ENCODE measurements at regions not wholly inside any gene's neighbourhood (a gene's known extent, or its start where the extent isn't known, plus 50 kb on each side); places are given as distances from the start of the nearest gene placed in this dataset.

- H3K4me3 Mint-ChIP-seq: no peak overlapping the region
- peaks cover 17 to 29% of the 10 kb centered on the region in 2 donors for H3K27me3 Mint-ChIP-seq
- no peak overlapping the region for H3K27ac Mint-ChIP-seq
- no peaks in the 10 kb centered on the region for H3K36me3 Mint-ChIP-seq
- DNase-seq: no peak
- H3K4me1 Mint-ChIP-seq: no peaks in the 10 kb centered on the region
- no peak for ATAC-seq (replicated peaks)
- H3K9me3 Mint-ChIP-seq: no peaks in the 10 kb centered on the region
These were observed 241.6 kb downstream of the CDK5RAP2 start for GRCh38 chr9:120338340-120338739.

- H3K36me3 Mint-ChIP-seq: no peaks in the 10 kb centered on the region
- peaks cover 17 to 23% of the 10 kb centered on the region in 2 donors for H3K27me3 Mint-ChIP-seq
- H3K27ac Mint-ChIP-seq: no peak overlapping the region
- ATAC-seq (replicated peaks) (no peak), DNase-seq (no peak)
- H3K4me3 Mint-ChIP-seq: no peak overlapping the region
- no peaks in the 10 kb centered on the region for H3K9me3 Mint-ChIP-seq
- no peaks in the 10 kb centered on the region for H3K4me1 Mint-ChIP-seq
These were observed 242.8 kb downstream of the CDK5RAP2 start for GRCh38 chr9:120337131-120337530.

- Mint-ChIP-seq H3K9me3 (no peaks in the 10 kb centered on the region), H3K4me1 (no peaks in the 10 kb centered on the region), H3K4me3 (no peak overlapping the region), H3K27me3 (peaks cover 17 to 23% of the 10 kb centered on the region in 2 donors), H3K27ac (no peak overlapping the region), H3K36me3 (no peaks in the 10 kb centered on the region)
- no peak for ATAC-seq (replicated peaks)
- no peak for DNase-seq
These were observed 243.2 kb downstream of the CDK5RAP2 start for GRCh38 chr9:120336753-120337090.

GRCh38 chr9:120336021-120336752 is 243.8 kb downstream of the CDK5RAP2 start:
- ATAC-seq (replicated peaks) (no peak), DNase-seq (no peak)
- no peaks in the 10 kb centered on the region for H3K36me3 Mint-ChIP-seq

DNA sequence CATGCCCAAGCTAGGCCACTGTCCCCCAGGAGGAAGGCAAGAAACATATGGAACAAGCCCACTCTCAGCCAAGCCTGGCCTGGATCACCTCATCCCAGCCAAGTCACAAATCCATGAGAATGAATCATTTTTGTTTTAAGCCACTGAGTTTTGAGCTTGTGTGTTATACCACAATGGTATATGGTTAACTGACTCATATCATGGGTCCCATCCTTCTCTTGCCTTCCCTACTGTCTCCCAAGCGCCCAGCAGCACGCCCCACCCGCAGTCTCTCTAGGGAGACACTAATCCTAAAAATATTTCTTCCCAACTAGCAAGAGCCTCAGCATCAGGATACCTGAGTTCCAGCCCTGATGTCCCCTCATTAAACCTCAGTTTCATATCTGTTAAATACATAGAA is 248.1 kb downstream of the CDK5RAP2 start:
- Mint-ChIP-seq H3K9me3 (peaks cover 0 to 4% of the 10 kb centered on the region in 2 donors), H3K27ac (no peak overlapping the region), H3K36me3 (no peaks in the 10 kb centered on the region), H3K4me1 (peaks cover 5 to 9% of the 10 kb centered on the region in 2 donors), H3K4me3 (no peak overlapping the region), H3K27me3 (peaks cover 15 to 24% of the 10 kb centered on the region in 2 donors)
- no peak for DNase-seq
- no peak for ATAC-seq (replicated peaks)

More at GRCh38 chr9:120336021-120336752, 243.8 kb downstream of the CDK5RAP2 start:
- H3K9me3 Mint-ChIP-seq: no peaks in the 10 kb centered on the region
- H3K27ac Mint-ChIP-seq: no peak overlapping the region
- H3K4me1 Mint-ChIP-seq: no peaks in the 10 kb centered on the region
- no peak overlapping the region for H3K4me3 Mint-ChIP-seq
- H3K27me3 Mint-ChIP-seq: peaks cover 21 to 25% of the 10 kb centered on the region in 2 donors

DNA sequence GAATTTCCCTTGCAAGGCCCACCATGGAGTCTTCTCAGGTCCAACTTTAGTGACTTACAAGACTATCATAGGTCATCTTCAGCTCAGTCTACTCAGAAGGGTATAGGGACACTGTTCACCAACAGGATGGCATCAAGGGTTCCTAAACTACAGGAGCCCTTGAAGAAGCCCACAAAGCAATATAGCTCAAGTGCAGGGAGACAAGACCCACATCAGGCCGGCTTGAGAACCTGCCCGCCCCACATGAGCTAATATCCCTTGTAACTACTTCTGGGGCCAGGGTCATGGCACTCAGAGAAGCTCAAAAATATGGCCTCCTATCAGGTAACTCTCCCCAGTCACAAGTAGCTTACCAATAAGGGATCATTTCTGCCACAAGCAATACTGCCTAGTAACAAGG is 249.9 kb downstream of the CDK5RAP2 start:
- ATAC-seq (replicated peaks) (no peak), DNase-seq (no peak)
- Mint-ChIP-seq H3K27ac (no peak overlapping the region), H3K27me3 (peaks cover 20 to 31% of the 10 kb centered on the region in 2 donors), H3K36me3 (no peaks in the 10 kb centered on the region), H3K4me3 (no peak overlapping the region), H3K9me3 (peaks cover 0 to 4% of the 10 kb centered on the region in 2 donors), H3K4me1 (peaks cover 7 to 12% of the 10 kb centered on the region in 2 donors)

DNA sequence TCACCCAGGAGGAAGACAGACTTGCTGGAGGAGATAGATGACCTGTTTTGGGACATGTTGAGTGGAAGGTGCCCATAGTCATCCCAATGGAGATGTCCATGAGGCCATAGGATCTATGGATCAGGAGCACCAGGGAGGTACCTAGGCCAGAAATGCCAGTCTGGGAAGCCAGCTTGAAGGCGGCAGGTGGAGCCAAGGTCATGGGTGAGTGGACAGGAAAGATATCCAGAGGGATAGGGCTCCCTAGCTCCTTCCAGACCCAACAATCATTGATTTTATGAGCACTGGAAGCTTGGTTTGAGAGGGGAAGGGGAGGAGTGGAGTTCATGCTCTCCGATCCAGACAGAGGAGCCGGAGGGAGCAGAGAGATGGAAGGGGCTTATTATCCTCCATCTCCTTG is 252.6 kb downstream of the CDK5RAP2 start:
- Mint-ChIP-seq H3K4me3 (no peak overlapping the region), H3K27ac (no peak overlapping the region), H3K27me3 (peaks cover 20 to 30% of the 10 kb centered on the region in 2 donors), H3K4me1 (peaks cover 12 to 19% of the 10 kb centered on the region in 2 donors), H3K36me3 (peaks cover 0 to 2% of the 10 kb centered on the region in 2 donors), H3K9me3 (peaks cover 1 to 4% of the 10 kb centered on the region in 2 donors)
- DNase-seq: no peak
- no peak for ATAC-seq (replicated peaks)

GRCh38 chr9:120326049-120326693 is 253.8 kb downstream of the CDK5RAP2 start:
- Mint-ChIP-seq H3K27ac (no peak overlapping the region), H3K4me1 (peaks cover 12 to 19% of the 10 kb centered on the region in 2 donors), H3K4me3 (no peak overlapping the region), H3K36me3 (peaks cover 0 to 2% of the 10 kb centered on the region in 2 donors), H3K27me3 (peaks cover 16 to 28% of the 10 kb centered on the region in 2 donors), H3K9me3 (peaks cover 1 to 4% of the 10 kb centered on the region in 2 donors)
- ATAC-seq (replicated peaks) (no peak), DNase-seq (no peak)

DNA sequence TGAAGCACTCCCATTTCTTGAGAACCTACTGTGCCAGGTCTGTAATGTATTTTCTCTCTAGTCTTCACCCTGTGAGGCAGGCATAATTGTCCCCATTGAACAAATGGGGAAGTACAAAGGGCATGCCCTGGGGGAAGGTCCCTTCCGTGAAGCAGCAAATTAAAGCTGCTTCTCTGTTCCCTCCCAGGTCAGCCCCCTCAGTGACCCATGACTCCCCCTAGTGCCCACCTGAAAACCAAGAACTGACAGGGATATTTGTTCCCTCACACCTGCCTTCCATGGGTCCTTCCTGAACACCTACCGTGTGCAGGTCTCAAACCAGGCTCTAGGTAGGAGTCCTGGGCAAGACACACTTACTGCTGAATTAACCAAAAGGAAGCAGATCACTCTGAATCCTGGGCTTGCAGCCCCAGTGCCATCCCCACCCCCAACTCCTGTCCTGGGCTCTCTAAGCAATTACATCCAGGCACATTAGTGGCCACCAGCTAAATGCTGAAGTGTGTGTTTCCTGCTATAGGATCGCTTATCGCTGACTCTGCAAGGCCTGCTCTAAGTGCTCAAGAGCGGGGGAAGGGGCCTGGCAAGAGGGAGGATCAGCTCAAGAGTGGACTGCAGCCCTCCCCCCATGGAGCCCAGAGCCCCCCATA is 254.8 kb downstream of the CDK5RAP2 start:
- Mint-ChIP-seq H3K9me3 (peaks cover 0 to 1% of the 10 kb centered on the region in 2 donors), H3K27me3 (peaks cover 14 to 24% of the 10 kb centered on the region in 2 donors), H3K4me1 (peaks cover 12 to 19% of the 10 kb centered on the region in 2 donors), H3K27ac (no peak overlapping the region), H3K36me3 (peaks cover 0 to 2% of the 10 kb centered on the region in 2 donors), H3K4me3 (no peak overlapping the region)
- DNase-seq (peak; percentile 5), ATAC-seq (replicated peaks) (peak; percentile 93 to 96)

GRCh38 chr9:120324461-120324860 is 255.5 kb downstream of the CDK5RAP2 start:
- Mint-ChIP-seq H3K9me3 (peaks cover 0 to 1% of the 10 kb centered on the region in 2 donors), H3K4me3 (no peak overlapping the region), H3K36me3 (peaks cover 0 to 2% of the 10 kb centered on the region in 2 donors), H3K4me1 (peaks cover 12 to 19% of the 10 kb centered on the region in 2 donors), H3K27ac (peak overlapping the region; percentile 33), H3K27me3 (peaks cover 20 to 24% of the 10 kb centered on the region in 2 donors)
- ATAC-seq (replicated peaks) (peak in 1 of 2 donors; percentile 5), DNase-seq (no peak)

DNA sequence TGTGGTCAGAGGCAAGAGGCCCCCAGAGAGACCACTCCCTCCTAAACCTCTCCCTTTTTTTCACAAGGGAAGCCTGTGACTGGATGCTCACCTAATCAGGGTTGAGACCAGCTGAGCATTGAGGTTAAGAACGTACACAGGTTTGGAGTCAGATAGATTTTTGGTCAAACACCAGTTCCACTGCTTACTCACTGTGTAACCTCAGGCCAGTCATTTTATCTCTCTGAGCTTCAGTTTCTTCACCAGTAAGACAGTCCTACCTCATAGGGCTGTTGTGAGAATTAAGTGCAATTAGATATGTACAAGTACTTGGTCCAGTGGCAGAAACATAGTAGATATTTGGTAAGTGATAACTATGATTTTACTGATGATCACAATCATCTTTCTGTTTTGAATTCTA is 256.8 kb downstream of the CDK5RAP2 start:
- H3K4me3 Mint-ChIP-seq: no peak overlapping the region
- ATAC-seq (replicated peaks): no peak
- H3K27me3 Mint-ChIP-seq: peaks cover 22 to 24% of the 10 kb centered on the region in 2 donors
- H3K4me1 Mint-ChIP-seq: peaks cover 10 to 17% of the 10 kb centered on the region in 2 donors
- peaks cover 0 to 2% of the 10 kb centered on the region in 2 donors for H3K36me3 Mint-ChIP-seq
- H3K9me3 Mint-ChIP-seq: peaks cover 0 to 1% of the 10 kb centered on the region in 2 donors
- DNase-seq: no peak
- H3K27ac Mint-ChIP-seq: no peak overlapping the region

DNA sequence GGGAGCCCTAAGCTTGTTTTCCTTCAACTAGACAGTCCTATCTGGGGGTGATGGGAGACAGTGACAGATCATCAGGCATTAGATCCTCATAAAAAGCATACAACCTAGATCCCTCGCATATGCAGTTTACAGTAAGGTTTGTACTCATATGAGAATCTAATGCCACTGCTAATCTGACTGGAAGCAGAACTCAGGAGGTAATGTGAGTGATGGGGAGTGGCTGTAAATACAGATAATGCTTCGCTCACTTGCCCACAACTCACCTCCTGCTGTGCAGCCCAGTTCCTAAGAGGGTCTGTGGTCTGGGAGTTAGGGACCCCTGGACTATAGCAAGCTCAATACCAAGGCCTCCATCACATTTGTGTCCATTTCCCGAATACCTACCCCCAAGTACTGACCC is 260.5 kb downstream of the CDK5RAP2 start:
- H3K27me3 Mint-ChIP-seq: peaks cover 8 to 22% of the 10 kb centered on the region in 2 donors
- ATAC-seq (replicated peaks) (no peak), DNase-seq (no peak)
- H3K9me3 Mint-ChIP-seq: peaks cover 0 to 4% of the 10 kb centered on the region in 2 donors
- peaks cover 0 to 2% of the 10 kb centered on the region in 2 donors for H3K36me3 Mint-ChIP-seq
- H3K27ac Mint-ChIP-seq: no peak overlapping the region
- H3K4me3 Mint-ChIP-seq: no peak overlapping the region
- peaks cover under 1 to 2% of the 10 kb centered on the region in 2 donors for H3K4me1 Mint-ChIP-seq

GRCh38 chr9:120315154-120315553 is 264.8 kb downstream of the CDK5RAP2 start:
- Mint-ChIP-seq H3K9me3 (peaks cover 0 to 3% of the 10 kb centered on the region in 2 donors), H3K4me3 (no peak overlapping the region), H3K27ac (no peak overlapping the region), H3K27me3 (peaks cover 7 to 20% of the 10 kb centered on the region in 2 donors), H3K4me1 (peaks cover 0 to 2% of the 10 kb centered on the region in 2 donors), H3K36me3 (no peaks in the 10 kb centered on the region)
- ATAC-seq (replicated peaks): no peak
- no peak for DNase-seq

DNA sequence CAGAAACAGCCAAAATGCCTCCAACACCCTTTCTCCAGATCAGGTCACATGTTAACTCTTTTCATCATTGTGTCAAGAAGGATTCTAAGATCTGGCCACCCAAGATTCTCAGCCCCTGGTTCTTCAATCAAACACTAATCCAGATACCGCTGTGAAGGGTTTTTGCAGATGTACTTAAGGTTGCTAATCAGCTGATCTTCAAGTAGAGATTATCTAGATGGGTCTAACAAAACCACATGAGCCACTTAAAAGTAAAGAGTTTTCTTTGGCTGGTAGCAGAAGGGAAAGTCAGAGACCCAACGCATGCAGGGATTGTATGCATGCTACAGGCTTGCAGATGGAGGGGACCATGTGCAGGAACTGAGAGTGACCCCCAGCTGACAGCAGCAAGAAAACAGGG is 267.9 kb downstream of the CDK5RAP2 start:
- DNase-seq (no peak), ATAC-seq (replicated peaks) (no peak)
- peaks cover 15 to 20% of the 10 kb centered on the region in 2 donors for H3K27me3 Mint-ChIP-seq
- no peak overlapping the region for H3K27ac Mint-ChIP-seq
- H3K36me3 Mint-ChIP-seq: no peaks in the 10 kb centered on the region
- no peak overlapping the region for H3K4me3 Mint-ChIP-seq
- peaks cover 0 to 2% of the 10 kb centered on the region in 2 donors for H3K4me1 Mint-ChIP-seq
- peaks cover 0 to 3% of the 10 kb centered on the region in 2 donors for H3K9me3 Mint-ChIP-seq
